ENCODE measurements at regions not wholly inside any gene's neighbourhood (a gene's known extent, or its start where the extent isn't known, plus 50 kb on each side); places are given as distances from the start of the nearest gene placed in this dataset.

DNA sequence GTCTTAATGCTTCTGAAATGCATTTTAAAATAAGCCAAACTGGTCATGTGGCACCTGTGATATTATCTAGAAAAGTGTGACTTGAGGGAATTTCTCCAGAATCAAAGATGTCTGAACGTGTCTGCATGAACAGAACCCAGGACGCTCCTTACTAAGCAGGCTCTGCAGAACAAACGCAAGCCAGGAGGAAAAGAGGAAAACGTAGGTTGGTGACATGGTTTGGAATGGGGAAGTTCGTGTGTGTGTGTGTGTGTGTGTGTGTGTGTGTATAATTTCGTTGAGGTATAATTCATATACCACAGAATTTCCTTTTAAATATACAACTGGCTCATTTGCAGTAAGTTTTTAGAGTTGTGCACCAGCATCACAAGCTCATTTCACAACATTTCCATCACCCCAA, 200.5 kb upstream of the FOXQ1 start:
- TF ChIP-seq CTCF (IDR thresholded peaks at IDR 0.05; ENCODE audit: insufficient read depth, low read depth, low read length, missing control alignments), result no peak
- no peak overlapping the region for H3K4me3 ChIP-seq (ENCODE audit: low read depth, low read length)
- no peak for DNase-seq (ENCODE audit: low read depth)

- TF ChIP-seq CTCF (IDR thresholded peaks at IDR 0.05; ENCODE audit: insufficient read depth, low read depth, low read length, missing control alignments), result no peak
- H3K4me3 ChIP-seq (ENCODE audit: low read depth, low read length), result no peak overlapping the region
- no peak for DNase-seq (ENCODE audit: low read depth)
Observed at GRCh38 chr6:1110941-1111349, 201.0 kb upstream of the FOXQ1 start.

DNA sequence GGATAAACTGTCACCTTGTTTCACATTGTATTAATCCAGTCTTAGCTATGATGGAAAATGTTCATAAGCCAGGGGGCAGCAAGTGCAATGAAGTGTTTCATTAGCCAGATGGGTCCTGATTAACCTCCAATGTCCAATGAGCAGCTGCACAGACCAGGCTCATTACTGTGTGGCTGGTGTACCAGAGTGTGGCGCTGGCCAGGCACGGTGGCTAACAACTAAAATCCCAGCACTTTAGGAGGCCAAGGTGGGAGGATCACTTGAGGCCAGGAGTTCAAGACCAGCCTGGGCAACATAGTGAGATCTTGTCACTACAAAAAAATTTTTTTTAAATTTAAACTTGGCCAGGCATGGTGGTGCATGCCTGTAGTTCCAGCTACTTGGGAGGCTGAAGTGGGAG, 201.7 kb upstream of the FOXQ1 start:
- no peak for DNase-seq (ENCODE audit: low read depth)

DNA sequence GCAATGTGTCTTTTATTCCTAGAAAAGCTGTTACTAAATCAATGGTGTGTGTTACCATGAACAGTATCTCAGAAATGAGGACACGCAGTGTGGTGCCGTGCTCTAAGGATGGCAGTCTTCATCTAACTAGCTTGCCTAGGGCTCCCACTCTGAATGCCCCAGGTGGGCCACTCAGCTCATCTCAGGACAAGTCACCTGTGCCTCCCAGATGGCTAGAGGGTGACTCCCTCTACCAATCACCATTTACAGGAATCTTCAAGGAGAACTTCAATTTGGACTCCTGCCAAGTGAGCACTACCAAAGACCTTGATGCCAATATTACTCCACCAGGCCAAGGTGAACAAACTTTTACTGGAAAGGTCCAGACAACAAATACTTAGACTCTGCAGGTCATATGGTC, 202.8 kb upstream of the FOXQ1 start:
- DNase-seq (ENCODE audit: low read depth), result no peak
- no peak overlapping the region for H3K4me3 ChIP-seq (ENCODE audit: low read depth, low read length)
- TF ChIP-seq CTCF (IDR thresholded peaks at IDR 0.05; ENCODE audit: insufficient read depth, low read depth, low read length, missing control alignments), result no peak

More for the DNA sequence above, 201.7 kb upstream of the FOXQ1 start:
- no peak for TF ChIP-seq CTCF (IDR thresholded peaks at IDR 0.05; ENCODE audit: insufficient read depth, low read depth, low read length, missing control alignments)
- no peak overlapping the region for H3K4me3 ChIP-seq (ENCODE audit: low read depth, low read length)

- no peak for TF ChIP-seq CTCF (IDR thresholded peaks at IDR 0.05; ENCODE audit: insufficient read depth, low read depth, low read length, missing control alignments)
- no peak overlapping the region for H3K4me3 ChIP-seq (ENCODE audit: low read depth, low read length)
- no peak for DNase-seq (ENCODE audit: low read depth)
Observed at GRCh38 chr6:1108198-1108597, 203.7 kb upstream of the FOXQ1 start.

GRCh38 chr6:1107578-1107977, 204.3 kb upstream of the FOXQ1 start:
- DNase-seq (ENCODE audit: low read depth), result no peak
- H3K4me3 ChIP-seq (ENCODE audit: low read depth, low read length), result no peak overlapping the region
- no peak for TF ChIP-seq CTCF (IDR thresholded peaks at IDR 0.05; ENCODE audit: insufficient read depth, low read depth, low read length, missing control alignments)

DNA sequence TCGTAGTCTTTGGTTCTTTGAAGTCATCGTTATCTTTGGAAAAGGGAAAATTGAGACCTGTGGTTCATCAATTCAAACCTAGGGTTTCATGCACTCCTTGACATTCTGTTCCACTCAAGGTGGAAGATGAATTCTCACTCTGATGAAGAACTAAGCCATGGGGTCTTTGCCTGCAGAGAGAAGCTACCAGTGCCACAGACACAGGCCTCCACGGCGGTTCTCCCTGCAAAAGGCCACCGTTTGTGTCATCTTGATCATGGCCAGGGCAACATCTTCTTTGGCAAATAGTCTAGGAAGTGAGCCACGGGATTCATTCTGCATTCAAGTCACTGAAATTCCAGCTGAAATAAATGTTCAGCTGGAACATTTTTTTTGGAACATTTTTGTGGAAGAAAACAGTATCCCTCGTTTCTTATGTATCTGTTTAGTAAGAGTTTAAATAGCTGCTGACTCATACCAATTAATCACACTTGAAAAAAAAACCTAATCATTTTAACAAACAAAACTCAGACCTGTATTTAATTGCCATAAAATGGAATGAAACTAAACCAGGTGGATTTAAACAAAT, 206.0 kb upstream of the FOXQ1 start:
- no peak for TF ChIP-seq CTCF (IDR thresholded peaks at IDR 0.05; ENCODE audit: insufficient read depth, low read depth, low read length, missing control alignments)
- H3K4me3 ChIP-seq (ENCODE audit: low read depth, low read length), result no peak overlapping the region
- DNase-seq (ENCODE audit: low read depth), result no peak
